ENCODE measurements at regions not wholly inside any gene's neighbourhood (a gene's known extent, or its start where the extent isn't known, plus 50 kb on each side); places are given as distances from the start of the nearest gene placed in this dataset.

- no peak overlapping the region for H3K18ac ChIP-seq (ENCODE audit: low read depth, low read length)
- H3K56ac ChIP-seq (ENCODE audit: extremely low read depth, insufficient read depth, low read length): no peak overlapping the region
- H4K91ac ChIP-seq (ENCODE audit: insufficient read depth, low read depth, low read length): no peak overlapping the region
- no peak overlapping the region for H3K27ac ChIP-seq (ENCODE audit: insufficient read depth, low read length)
- H3K23ac ChIP-seq (ENCODE audit: low read depth, low read length): no peak overlapping the region
- in situ Hi-C loops (cut with MboI; ENCODE audit: low sequenced_read_pairs): no loop called here
- ChIA-PET CTCF (no interaction called here), POLR2A (ENCODE audit: unreplicated experiment) (no interaction called here)
- no peak overlapping the region for H3K9ac ChIP-seq (ENCODE audit: low read depth, low read length)
- H4K8ac ChIP-seq (ENCODE audit: low read depth in 2 of 2, low read length in 2 of 2): no peak overlapping the region
- no peaks in the 10 kb centered on the region for H3K36me3 ChIP-seq (ENCODE audit: control insufficient read depth, insufficient read depth, low read length)
- no peak overlapping the region for H2BK20ac ChIP-seq (ENCODE audit: low read depth, low read length)
- H2AFZ ChIP-seq (replicated peaks; ENCODE audit: low read length, poor library complexity): no peak overlapping the region
- no peak overlapping the region for H3K4me2 ChIP-seq (ENCODE audit: low read depth, low read length)
- H3K4me1 ChIP-seq (ENCODE audit: control insufficient read depth, insufficient read depth, low read length): no peaks in the 10 kb centered on the region
- no peak overlapping the region for H2AK9ac ChIP-seq (replicated peaks; ENCODE audit: low read depth, low read length, poor library complexity)
- H3K27me3 ChIP-seq (ENCODE audit: control insufficient read depth, insufficient read depth, low read length): no peaks in the 10 kb centered on the region
- no peak overlapping the region for H2BK5ac ChIP-seq (ENCODE audit: low read depth, low read length, poor library complexity, severe bottlenecking)
- no peak overlapping the region for H3K4ac ChIP-seq (ENCODE audit: low read depth, low read length)
- TF ChIP-seq NFE2L2 (IDR thresholded peaks at IDR 0.05; ENCODE audit: low read depth, low read length) (no peak), RAD21 (IDR thresholded peaks at IDR 0.05; ENCODE audit: low read length) (no peak), CEBPB (IDR thresholded peaks at IDR 0.05; ENCODE audit: low read depth, low read length) (no peak), SMC3 (IDR thresholded peaks at IDR 0.05; ENCODE audit: low read depth, low read length) (no peak), FOS (IDR thresholded peaks at IDR 0.05; ENCODE audit: low read depth, low read length) (no peak), CHD1 (IDR thresholded peaks at IDR 0.05; ENCODE audit: low read depth, low read length) (no peak), ELK1 (IDR thresholded peaks at IDR 0.05; ENCODE audit: borderline replicate concordance, low read depth, low read length) (no peak), MAZ (IDR thresholded peaks at IDR 0.05; ENCODE audit: borderline replicate concordance, low read depth, low read length) (no peak)
- WGBS, 2 experiments (ENCODE audit: extremely low coverage in 2 of 2, insufficient read length in 1 of 2): 60% methylated on average over 2 of the region's 8 CpGs; no CpG with 5 or more reads in 1 of the 2 experiments
- dilution Hi-C loops (cut with HindIII; ENCODE audit: low sequenced_read_pairs, unreplicated experiment): no loop called here
- H4K20me1 ChIP-seq (ENCODE audit: insufficient read depth, low read length): no peaks in the 10 kb centered on the region
- DNase-seq (no peak), ATAC-seq (ENCODE audit: low read depth) (no peak)
- H2BK120ac ChIP-seq (ENCODE audit: low read depth, low read length): no peak overlapping the region
- no peak overlapping the region for H2BK15ac ChIP-seq (ENCODE audit: low read depth, low read length)
- no peaks in the 10 kb centered on the region for H3K9me1 ChIP-seq (ENCODE audit: insufficient read depth, low read length)
- intact Hi-C loops (cut with micrococcal nuclease): no loop called here
- H3K9me3 ChIP-seq (ENCODE audit: control insufficient read depth, insufficient read depth, low read length): peaks cover 59% of the 10 kb centered on the region
- no TSS peak for BruUV-seq (replicated peaks)
- no peak overlapping the region for H2AK5ac ChIP-seq (ENCODE audit: low read depth, low read length)
- H3K4me3 ChIP-seq (ENCODE audit: insufficient read depth, low read depth, low read length): no peak overlapping the region
- no peaks in the 10 kb centered on the region for H3K79me1 ChIP-seq (ENCODE audit: low read depth in 1 of 2, low read length in 2 of 2)
- H3K14ac ChIP-seq (replicated peaks; ENCODE audit: low read depth, low read length): no peak overlapping the region
- no peak overlapping the region for H4K5ac ChIP-seq (ENCODE audit: low read depth, low read length)
These were observed 58.7 kb upstream of the ACTRT2 start for GRCh38 chr1:2962541-2962940.

Data from IMR-90 (cell line).